ENCODE measurements at regions not wholly inside any gene's neighbourhood (a gene's known extent, or its start where the extent isn't known, plus 50 kb on each side); places are given as distances from the start of the nearest gene placed in this dataset.
A peak's percentile ranks its signal among the peaks of the same experiment; 100 is the strongest.

DNA sequence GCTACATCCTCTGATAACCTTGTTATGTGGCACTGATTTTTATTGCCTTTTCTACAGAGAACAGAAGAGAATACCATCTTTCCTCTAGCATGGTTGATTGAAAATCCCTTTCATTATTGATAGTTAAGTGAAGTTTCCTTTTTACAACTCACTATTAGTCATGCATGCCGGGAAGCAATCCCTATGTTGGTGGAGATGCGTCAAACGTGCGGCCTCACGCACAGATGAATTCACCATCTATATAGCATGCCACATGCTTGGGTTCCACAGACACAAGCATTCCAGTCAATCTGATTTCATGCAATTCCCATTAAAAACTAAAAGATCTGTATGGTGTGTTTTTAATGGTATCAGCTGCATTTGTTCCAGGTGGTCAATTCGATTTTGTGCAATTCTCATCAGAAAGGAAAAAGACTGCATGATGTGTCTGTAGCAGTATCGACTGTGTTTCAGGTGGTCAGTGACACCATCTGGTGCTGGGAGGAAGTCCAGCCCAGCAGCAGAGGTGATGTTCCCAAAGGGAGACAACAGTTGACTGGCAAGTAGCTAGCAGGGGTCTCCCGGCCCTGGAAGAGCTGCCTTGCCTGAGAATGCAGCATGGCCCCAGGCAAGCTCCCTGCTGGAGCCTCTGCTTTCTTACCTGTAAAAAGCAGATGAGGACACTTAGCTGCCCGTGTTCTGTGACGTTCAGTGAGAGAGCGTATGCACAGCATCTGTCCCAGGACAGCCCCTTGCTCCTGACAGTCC, 151.3 kb upstream of the NCK2 start:
- DNase-seq (ENCODE audit: low read depth in 2 of 2), result peak; percentile 3 to 4

DNA sequence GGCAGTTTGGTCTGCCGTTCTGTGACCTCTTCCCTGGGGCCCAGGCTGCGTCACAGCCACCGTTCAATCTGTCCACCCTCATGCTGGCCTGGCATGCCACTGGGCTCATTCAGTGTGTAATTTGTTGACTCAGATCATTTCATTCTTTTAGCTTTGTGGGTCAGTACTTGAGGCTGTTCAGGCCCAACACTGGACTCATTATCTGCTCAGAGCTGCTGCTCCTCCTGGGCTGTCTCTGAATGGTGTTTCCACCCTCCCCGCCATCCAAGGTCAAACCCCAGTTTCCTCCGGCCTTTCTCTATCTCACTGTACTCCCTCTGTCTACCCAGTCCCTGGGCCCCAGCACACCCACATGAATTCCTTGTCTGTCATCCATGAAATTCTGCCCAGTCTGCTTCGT, 152.4 kb upstream of the NCK2 start:
- DNase-seq (ENCODE audit: low read depth in 2 of 2), result no peak

DNA sequence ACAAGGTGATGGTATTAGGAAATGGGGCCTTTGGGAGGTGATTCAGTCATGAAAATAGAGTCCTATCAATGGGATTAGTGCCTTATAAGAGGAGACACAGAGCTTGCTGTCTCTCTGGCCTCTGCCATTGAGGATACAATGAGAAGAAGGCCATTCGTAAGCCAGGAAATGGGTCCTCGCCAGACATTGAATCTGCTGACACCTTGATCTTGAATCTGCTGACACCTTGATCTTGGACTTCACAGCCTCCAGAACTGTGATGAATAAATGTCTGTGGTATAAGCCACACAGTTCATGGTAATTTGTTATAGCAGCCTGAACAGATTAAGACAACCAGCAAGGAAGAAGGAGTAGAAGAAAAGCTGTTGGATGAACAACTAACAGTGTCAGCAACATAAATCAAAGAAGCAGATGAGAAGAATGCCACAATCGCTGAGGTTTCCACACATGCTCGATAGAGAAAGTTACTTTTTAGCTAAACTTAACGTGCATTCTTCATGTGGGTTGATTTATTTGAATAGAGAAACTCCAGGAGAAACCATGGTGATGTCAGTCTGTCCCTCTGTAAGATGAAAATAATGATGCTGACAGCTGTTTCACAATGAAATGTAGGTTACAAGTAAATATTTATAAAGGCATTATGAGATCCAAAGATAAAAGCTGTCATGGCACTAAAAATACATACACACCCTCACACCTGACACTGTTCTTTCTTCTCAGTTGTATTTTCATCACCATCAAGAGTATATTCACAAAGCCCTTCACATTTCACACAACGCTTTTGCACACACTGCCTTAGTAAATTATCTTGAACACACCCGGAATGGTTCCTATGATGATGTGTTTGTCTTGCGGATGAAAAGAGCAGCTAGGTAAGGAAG, 153.7 kb upstream of the NCK2 start:
- no peak for DNase-seq (ENCODE audit: low read depth in 2 of 2)

DNA sequence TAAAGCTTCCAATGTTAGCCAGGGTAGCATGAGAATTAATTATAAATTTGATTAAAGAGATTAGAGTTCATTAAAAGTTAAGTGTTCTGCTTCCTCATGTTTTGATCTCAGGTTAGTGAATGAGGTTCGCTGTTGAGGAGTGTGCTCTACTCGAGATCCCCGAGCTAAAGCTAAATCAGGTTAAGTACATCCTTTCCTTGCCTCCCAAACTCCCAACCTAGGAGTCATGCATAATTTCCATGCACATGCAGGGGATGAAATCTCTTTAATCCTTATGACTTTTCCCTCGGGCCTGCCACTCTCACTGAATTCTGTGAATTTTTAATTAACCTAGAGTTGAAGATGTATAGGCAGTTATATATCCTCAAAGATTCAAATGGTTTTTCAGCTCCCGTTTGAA, 156.1 kb upstream of the NCK2 start:
- no peak for DNase-seq (ENCODE audit: low read depth in 2 of 2)

DNA sequence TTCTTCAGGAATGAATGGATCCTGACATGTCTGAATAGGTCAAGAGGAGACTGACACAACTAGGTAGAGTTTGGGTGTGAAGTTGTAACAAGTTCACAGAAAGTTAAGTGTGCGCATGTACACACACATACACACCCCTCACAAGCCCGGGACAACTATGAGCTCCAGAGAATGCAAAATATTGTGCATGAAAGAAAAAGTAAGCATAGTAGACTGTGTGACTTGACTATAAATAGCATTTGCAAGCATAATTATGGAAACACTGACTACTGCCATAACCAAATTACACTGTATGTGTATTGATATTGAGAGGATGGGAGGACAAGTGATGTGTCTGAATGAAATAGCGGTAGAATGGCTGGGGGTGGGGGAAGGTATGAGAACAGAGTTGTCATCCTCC, 157.1 kb upstream of the NCK2 start:
- DNase-seq (ENCODE audit: low read depth in 2 of 2), result no peak

DNA sequence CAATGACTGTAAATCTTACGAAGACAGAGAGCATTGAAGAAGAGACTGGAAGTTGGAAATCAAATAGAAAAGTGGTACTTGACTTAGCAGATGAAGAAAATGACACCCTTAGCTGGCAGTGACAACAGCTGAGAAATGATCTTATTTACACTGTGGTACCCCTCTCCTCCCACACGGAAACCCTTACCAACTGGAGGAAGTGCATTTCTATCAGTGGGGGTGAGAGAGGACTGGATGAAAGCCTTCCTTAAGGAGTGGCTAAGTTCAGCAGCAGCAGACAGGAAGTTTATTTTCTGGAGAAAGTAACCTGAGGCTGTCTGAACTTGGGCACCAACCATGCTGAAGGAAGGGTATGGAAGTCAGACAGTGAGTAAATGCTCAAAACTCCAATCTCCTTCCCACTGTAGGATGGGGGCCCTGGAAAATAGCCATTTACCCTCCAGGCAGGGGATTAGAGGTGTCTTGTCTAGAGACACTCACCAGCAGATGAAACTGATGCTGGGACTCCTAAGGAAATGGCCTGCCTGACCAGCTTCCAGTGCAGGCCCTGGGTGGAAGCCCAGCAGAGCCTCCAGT, 160.2 kb upstream of the NCK2 start:
- no peak for DNase-seq (ENCODE audit: low read depth in 2 of 2)

DNA sequence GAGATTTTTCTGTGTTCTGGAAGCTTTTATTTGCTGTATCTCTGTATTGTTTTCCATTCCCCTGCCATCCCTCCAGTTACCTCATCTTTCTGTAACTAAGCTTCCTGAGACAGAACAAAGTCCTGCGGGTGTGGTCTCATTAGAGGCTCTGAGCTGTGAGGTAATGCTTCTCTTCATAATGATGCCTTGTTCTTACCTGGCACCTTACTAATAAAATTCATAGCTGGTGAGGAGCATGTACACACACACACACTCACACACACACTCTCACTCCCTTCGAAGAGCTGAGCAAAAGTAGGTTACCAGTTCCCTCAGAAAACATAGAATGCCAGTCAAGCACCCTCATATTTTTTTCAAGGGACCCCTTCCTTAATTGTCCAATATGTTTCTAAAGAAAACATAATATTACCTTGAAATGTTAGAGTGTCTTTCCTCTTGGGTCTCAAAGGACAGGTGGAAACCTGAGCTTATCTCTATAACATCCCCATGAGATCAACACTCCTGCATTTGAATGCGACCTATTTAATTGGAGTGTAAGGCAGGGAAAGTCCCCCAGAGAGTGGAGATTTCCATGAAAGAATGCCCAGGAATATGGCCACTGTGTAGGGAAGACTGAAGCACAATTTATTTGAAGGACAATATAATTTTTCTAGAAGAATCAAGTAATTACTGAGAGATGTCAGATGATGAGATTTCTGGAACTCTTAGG, 161.6 kb upstream of the NCK2 start:
- DNase-seq (ENCODE audit: low read depth in 2 of 2), result no peak

DNA sequence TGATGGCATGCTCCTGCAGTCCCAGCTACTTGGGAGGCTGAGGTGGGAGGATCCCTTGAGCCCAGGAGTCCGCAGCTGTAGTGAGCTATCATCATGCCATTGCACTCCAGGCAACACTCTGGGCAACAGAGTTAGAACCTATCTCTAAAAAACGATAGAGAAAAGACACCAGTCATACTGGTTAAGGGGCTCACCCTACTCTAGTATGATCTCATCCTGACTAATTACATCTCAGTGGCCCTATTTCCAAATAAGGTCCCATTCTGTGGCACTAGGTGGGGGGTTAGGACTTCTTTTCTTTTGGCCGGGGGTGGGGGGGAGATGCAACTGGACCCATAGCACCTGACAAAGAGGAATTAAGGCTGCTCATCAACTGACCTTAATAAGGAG, 163.2 kb upstream of the NCK2 start:
- DNase-seq (ENCODE audit: low read depth in 2 of 2), result no peak

DNA sequence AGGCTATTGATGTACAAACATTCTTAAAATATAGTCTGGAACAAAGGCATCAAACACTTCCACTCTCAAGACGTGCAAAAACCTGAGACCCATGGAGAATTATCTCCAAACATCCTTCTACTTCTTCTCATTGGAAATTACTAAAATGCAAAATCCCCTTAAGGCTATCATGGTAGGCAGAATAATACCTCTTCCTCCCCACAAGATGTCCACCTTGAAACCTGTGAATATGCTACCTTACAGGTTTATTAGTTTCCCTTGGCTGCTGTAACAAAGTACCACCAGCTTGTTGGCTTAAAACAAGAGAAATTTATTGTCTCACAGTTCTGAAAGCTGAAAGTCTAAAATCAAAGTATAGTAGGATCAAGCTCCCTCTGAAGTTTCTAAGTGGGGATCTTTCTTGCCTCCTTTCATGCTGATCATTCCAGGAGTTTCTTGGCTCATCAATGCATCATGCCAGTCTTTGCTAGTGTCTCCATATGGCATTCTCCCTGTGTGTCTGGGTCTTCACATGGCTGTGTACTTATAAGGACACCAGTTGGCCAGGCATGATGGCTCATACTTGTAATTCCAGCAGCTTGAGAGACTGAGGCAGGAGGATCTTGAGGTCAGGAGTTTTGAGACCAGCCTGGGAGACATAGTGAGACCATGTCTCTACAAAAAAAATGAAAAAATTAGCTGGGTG, 163.7 kb upstream of the NCK2 start:
- no peak for DNase-seq (ENCODE audit: low read depth in 2 of 2)

DNA sequence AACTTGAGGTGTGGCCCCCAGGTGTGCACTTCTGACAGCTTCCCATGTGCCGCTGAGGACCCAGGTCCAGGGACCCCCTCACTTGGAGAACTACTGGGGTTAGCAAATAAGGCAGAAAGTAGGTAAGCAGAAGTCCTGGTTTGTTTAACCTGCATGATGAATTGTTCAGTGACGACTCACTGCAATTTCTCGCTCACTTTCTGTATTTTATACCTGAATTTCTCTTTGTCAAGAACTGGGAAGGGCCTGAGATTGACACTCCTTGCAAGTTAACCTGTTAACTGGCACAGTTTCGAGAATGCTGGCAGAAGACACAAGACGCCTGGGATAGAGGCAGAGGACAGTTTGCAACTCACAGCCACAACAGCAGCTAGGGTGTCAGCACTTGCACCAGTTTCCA, 164.5 kb upstream of the NCK2 start:
- no peak for DNase-seq (ENCODE audit: low read depth in 2 of 2)

DNA sequence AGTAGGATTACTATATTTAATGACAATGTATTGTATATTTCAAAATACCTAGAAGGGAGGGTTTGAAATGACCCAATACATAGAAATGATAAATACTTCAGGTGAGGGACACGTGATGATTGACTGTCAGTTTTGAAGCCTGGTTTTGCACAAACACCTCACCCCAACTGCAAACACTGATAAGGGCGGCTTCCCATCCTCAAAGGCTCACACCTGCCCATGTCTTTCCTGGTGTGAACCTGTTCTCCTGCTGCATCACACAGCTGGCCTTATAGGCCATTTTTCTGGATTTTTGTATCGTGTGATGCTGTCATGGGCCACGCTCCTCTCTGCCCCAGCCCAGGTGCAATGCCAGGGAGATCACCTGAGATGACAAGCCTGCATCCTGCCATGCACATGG, 166.5 kb upstream of the NCK2 start:
- DNase-seq (ENCODE audit: low read depth in 2 of 2), result no peak

DNA sequence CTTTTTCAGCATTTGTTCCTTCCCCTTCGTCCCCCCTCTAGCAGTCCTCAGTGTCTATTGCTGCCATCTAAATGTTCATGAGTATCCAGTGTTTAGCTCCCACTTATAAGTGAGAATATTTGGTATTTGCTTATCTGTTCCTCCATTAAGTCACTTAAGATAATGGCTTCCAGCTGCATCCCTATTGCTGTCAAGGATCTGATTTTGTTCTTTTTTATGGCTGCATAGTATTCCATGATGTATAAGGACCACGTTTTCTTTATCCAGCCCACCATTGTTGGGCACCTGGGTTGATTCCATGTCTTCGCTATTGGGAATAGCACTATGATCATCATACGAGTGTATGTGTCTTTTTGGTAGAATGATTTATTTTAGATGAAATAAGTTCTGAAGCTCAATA, 166.9 kb upstream of the NCK2 start:
- DNase-seq (ENCODE audit: low read depth in 2 of 2), result no peak

DNA sequence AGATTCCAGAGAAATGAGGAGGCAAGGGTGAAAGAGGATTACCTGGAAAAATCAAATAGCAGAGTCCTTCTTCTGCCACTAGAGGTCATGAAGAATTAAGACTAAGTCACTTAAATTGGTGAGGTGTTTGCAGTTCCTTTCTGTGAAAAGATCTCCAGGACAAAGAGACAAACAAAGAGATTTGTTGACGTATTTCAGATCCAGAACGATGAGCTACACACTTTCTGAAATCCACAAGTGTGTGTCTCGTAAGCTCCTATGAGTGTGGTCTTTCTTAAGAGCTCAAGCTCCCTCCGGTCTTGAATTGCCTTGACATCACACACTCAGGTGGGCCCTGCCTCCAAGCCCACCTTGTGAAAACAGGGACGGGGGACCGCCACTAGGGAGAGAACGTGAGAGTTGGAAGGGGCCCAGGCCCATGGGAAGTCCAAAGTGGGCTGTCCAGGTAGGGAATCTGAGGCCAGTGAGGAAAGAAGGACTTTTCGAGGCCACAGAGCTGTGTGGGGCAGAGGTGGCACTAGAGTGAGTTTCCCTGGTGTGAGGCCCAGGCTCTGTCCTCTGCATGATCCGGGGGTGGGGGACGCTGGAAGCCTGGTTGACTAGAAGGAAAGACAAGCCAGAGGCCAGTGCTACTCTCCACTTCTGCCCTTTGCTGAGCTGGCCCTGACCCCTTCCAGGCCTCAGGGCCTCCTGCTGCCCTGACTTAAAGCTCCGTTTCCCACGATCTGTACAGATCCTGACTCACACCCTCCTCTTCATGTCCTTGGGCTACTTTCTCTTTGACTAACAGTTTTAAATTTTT, 168.1 kb upstream of the NCK2 start:
- peak; percentile 6 to 15 for DNase-seq (ENCODE audit: low read depth in 2 of 2)

DNA sequence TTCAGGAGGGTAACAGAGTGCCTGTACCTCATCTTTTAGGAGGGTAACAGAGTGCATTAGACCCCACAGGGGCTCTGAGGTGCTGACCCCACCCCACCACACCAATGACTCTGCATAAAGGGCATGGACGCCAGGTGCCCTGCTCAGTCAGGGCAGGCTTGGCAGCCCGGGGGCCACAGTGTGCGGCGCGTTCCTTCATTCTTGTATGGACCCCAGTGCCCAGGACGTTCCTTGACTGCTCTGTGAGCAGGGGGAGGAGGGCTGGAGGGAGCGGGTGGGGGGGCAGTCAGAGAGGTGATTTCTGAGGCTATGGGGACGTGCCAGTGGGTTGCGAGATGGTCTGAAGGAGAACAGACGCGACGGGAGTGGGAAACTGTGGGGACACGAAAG, 168.7 kb upstream of the NCK2 start:
- no peak for DNase-seq (ENCODE audit: low read depth in 2 of 2)

DNA sequence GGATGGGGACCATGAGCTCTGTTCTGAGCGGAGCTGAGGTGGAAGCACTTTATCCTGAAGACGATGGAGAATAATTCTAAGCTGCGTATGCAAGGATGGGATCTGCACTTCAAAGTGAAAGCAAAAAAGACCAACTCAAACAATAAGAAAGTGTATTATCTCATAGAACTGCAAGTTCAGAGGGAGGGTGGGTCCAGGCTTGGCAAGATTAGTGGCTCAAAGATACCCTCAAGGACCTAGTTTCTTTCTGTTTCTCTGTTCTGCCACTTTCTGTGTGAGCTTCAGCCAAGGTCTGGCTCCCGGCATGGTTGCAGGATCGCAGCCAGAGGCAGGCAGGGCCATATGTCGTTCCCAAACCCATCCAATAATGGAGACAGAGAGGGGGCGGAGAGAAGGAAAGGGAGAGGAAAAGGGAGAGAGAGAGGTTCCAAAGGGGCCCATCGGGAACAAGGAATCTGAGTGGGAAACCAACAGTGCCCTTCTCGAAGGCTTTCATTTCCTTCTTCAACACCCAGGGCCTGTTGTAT, 169.2 kb upstream of the NCK2 start:
- DNase-seq (ENCODE audit: low read depth in 2 of 2), result no peak

DNA sequence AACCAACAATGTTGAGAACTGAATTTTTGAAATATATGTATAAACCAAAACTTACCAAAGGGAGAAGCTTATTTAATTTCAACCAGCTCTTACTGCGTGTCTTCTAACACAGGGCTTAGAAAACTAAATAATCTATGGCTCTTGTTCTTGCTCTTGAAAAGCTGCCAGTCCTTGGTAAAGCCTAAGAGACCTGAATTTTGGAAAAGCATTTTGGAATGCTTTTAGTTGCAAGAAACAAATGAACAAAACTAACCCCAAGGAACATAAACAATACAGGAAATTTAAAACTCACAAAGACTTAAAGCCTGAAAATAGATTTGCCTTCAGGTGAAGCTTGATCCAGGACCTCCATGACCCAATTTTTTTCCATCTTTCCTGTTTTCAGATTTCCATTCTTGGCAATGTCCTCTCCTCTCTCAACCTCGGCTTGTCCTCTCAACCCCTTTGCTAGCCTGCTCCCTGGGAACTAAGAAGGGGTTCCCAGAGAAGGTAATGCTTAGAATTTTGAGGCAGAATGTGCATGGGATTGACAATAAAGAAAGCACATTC, 169.8 kb upstream of the NCK2 start:
- DNase-seq (ENCODE audit: low read depth in 2 of 2), result no peak

DNA sequence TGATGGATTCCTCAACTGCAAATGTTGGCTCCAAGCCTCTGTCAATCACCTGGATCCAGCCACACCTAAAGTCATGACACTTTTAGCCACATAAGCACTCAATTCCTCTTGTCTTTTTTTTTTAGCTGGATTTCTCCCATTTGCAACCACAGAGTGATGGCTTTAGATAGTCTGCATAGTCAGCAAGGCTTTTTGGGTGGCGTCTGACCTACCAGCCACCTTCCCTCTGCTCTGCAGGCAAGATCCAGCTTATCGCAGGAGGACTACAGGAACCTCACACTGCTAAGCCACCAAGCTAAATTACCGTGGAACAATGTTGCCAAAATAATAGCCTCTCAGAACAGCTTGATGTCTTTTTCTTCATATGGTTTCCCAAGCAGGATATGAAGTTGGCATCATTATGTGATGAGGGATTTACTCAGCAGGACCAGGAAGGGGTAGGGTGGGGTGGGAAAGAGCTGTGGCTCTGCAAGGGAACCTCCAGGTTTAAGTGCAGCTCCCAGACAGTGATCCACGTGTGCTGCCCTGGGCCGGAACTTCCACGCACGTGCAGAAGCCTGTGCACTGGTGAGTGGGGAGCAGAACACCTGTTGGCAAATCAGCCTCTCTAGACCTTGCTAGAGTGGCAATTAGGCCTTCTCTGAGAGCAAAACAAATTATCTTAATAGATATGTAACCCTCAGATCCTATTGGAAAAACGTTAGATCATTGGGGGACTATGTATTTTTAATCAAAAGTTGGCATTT, 170.6 kb upstream of the NCK2 start:
- DNase-seq (ENCODE audit: low read depth in 2 of 2), result no peak

DNA sequence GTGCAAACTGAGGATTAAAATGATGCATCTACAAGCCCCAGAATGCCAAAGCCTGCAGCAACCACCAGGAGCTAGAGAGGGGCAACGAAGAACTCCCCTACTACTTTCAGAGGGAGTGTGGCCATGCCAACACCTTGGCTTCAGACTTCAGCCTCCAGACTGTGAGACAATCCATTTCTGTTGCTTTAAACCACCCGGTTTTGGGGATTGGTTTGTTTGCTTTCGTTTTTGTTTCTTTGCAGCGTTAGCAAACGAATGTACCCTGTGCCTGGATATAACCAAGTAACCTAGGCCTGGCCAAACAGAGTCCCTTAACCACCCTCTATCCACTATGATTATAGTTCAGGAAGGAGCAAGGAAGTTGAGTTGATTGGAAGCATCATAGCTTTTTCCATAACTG, 171.2 kb upstream of the NCK2 start:
- no peak for DNase-seq (ENCODE audit: low read depth in 2 of 2)

DNA sequence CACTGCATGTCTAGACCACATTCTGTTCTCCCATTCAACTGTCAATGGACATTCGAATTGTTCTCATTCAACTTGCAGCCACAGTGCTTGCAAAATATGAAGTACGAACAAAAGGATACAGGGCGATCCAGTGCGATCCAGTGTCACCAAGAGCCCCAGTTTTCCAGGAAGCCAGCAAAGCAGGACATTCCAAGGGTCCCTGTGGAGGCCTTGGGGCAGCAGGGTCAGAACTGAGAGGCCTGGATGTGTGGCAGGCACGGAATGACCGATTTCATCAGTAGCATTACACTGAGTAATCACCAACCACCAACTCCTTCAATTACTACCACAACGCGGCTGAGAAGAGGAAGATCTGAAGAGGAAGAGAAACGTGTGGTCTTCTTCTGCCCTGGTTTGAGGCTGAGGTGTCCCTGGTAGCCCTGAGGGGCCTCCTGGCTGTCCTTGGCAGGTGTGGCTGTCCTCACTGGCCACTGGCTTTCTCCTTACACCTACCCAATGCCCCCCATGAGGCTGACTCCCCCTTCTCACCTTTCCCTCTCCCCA, 172.7 kb upstream of the FHL2 start:
- DNase-seq (ENCODE audit: low read depth in 2 of 2), result no peak

Data from fibroblast of skin of left biceps (primary cell).